ENCODE measurements at regions not wholly inside any gene's neighbourhood (a gene's known extent, or its start where the extent isn't known, plus 50 kb on each side); places are given as distances from the start of the nearest gene placed in this dataset.

- TF ChIP-seq POLR2A (IDR thresholded peaks at IDR 0.05) (no peak), POLR2AphosphoS5 (IDR thresholded peaks at IDR 0.05) (peak; percentile 48 to 71 (median 67)), EP300 (IDR thresholded peaks at IDR 0.05; ENCODE audit: low read depth) (peak; percentile 99)
- TF ChIP-seq, protein P1, sequence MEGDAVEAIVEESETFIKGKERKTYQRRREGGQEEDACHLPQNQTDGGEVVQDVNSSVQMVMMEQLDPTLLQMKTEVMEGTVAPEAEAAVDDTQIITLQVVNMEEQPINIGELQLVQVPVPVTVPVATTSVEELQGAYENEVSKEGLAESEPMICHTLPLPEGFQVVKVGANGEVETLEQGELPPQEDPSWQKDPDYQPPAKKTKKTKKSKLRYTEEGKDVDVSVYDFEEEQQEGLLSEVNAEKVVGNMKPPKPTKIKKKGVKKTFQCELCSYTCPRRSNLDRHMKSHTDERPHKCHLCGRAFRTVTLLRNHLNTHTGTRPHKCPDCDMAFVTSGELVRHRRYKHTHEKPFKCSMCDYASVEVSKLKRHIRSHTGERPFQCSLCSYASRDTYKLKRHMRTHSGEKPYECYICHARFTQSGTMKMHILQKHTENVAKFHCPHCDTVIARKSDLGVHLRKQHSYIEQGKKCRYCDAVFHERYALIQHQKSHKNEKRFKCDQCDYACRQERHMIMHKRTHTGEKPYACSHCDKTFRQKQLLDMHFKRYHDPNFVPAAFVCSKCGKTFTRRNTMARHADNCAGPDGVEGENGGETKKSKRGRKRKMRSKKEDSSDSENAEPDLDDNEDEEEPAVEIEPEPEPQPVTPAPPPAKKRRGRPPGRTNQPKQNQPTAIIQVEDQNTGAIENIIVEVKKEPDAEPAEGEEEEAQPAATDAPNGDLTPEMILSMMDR (IDR thresholded peaks at IDR 0.05), result no peak
- H3K27me3 ChIP-seq, result no peaks in the 10 kb centered on the region
- no peaks in the 10 kb centered on the region for H3K9me3 ChIP-seq
- peaks cover 0 to 5% (median 4%) of the 10 kb centered on the region in 4 donors for H3K4me1 ChIP-seq
- H3K27ac ChIP-seq, result peak overlapping the region; percentile 10 to 63 (median 40)
- H3K36me3 ChIP-seq, result no peaks in the 10 kb centered on the region
- H3K4me3 ChIP-seq, result no peak overlapping the region
- no peak for DNase-seq
- WGBS, 2 donors (ENCODE audit: low coverage in 1 of 2), result 82 to 89% methylated on average over 12 to 18 of the region's 18 CpGs
- in situ Hi-C loops (cut with MboI; ENCODE audit: low pct_ligation_motif_present in 1 of 4, low pct_unique_long_range_greater_than_20kb in 1 of 4, low sequenced_read_pairs in 3 of 4) (loop anchor here in 2 of 4 donors (25.0 kb wide), 1 partner anchor 394 kb away; no protein-coding TSS in a partner anchor), intact Hi-C loops (cut with DNase I; ENCODE audit: low total_unique reads) (loop anchor here (10.0 kb wide), 2 partner anchors 72 to 682 kb away; no protein-coding TSS in a partner anchor)
These were observed 241.6 kb downstream of the SYK start for GRCh38 chr9:91043056-91043810.

GRCh38 chr9:91043811-91044175, 242.2 kb downstream of the SYK start:
- Histone ChIP-seq H3K4me1 (peaks cover 0 to under 1% (median 0%) of the 10 kb centered on the region in 4 donors), H3K36me3 (no peaks in the 10 kb centered on the region), H3K4me3 (no peak overlapping the region), H3K9me3 (no peaks in the 10 kb centered on the region), H3K27ac (peak overlapping the region; percentile 10 to 63 (median 40)), H3K27me3 (no peaks in the 10 kb centered on the region)
- intact Hi-C loops (cut with DNase I; ENCODE audit: low total_unique reads) (loop anchor here (10.0 kb wide), 2 partner anchors 71 to 681 kb away; no protein-coding TSS in a partner anchor), in situ Hi-C loops (cut with MboI; ENCODE audit: low pct_ligation_motif_present in 1 of 4, low pct_unique_long_range_greater_than_20kb in 1 of 4, low sequenced_read_pairs in 3 of 4) (loop anchor here in 2 of 4 donors (25.0 kb wide), 1 partner anchor 394 kb away; no protein-coding TSS in a partner anchor)
- no peak for TF ChIP-seq POLR2AphosphoS5 (IDR thresholded peaks at IDR 0.05)
- 40 to 73% methylated on average over 1 to 5 of the region's 5 CpGs for WGBS, 2 donors (ENCODE audit: low coverage in 1 of 2)
- no peak for DNase-seq

DNA sequence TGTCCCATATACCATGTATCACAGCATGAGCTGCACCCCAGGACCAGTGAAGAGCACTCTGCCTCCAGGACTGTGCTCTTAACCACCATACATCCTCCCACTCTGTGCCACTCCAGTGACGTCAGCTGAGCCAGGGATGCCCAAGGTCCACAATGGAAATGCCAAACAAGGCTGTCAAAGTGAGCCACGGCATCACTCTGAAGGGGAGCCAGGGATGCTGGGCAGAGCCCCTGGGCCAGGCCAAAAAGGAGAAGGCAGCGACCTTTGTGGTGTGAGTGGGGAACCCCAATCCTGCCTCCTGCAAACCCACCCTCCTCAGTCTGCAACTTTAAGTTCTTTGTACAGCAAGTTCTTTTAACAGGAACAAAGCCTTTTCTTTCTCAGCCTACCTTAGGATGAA, 242.7 kb downstream of the SYK start:
- H3K36me3 ChIP-seq, result no peaks in the 10 kb centered on the region
- H3K4me3 ChIP-seq, result no peak overlapping the region
- WGBS, 2 donors (ENCODE audit: low coverage in 1 of 2), result 87% methylated on average over 3 of the region's 3 CpGs; no CpG with 5 or more reads in 1 of the 2 donors
- H3K27ac ChIP-seq, result peak overlapping the region in 2 of 4 donors; percentile 46 to 63
- no peaks in the 10 kb centered on the region for H3K27me3 ChIP-seq
- intact Hi-C loops (cut with DNase I; ENCODE audit: low total_unique reads) (loop anchor here (10.0 kb wide), 2 partner anchors 70 to 680 kb away; no protein-coding TSS in a partner anchor), in situ Hi-C loops (cut with MboI; ENCODE audit: low pct_ligation_motif_present in 1 of 4, low pct_unique_long_range_greater_than_20kb in 1 of 4, low sequenced_read_pairs in 3 of 4) (loop anchor here in 2 of 4 donors (25.0 kb wide), 1 partner anchor 393 kb away; no protein-coding TSS in a partner anchor)
- TF ChIP-seq EP300 (IDR thresholded peaks at IDR 0.05; ENCODE audit: low read depth) (no peak), POLR2A (IDR thresholded peaks at IDR 0.05) (no peak), POLR2AphosphoS5 (IDR thresholded peaks at IDR 0.05) (no peak)
- TF ChIP-seq, protein P1 (IDR thresholded peaks at IDR 0.05), result no peak
- no peaks in the 10 kb centered on the region for H3K9me3 ChIP-seq
- no peaks in the 10 kb centered on the region for H3K4me1 ChIP-seq
- no peak for DNase-seq

DNA sequence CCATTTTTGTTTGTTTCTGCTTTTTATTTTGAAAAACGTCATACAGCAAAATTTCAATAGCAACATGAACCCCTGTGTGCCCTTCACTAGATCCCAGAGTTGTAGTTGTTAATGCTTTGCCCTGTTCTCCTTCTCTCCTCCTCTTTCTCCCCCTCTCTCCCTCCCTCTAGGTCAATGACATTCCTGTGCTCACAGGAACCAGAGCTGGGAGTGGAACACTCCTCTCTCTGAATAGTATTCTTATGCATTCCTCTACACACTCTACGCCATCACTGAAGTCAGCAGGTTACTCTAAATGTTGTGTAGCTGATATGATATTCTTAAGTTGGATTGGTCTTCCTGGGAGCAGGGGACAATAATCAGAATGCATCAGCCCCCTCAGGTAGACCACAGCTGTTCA, 243.4 kb downstream of the SYK start:
- DNase-seq, result no peak

More for the DNA sequence above, 243.4 kb downstream of the SYK start:
- in situ Hi-C loops (cut with MboI; ENCODE audit: low pct_ligation_motif_present in 1 of 4, low pct_unique_long_range_greater_than_20kb in 1 of 4, low sequenced_read_pairs in 3 of 4) (loop anchor here in 2 of 4 donors (25.0 kb wide), 1 partner anchor 392 kb away; no protein-coding TSS in a partner anchor), intact Hi-C loops (cut with DNase I; ENCODE audit: low total_unique reads) (loop anchor here (10.0 kb wide), 2 partner anchors 70 to 680 kb away; no protein-coding TSS in a partner anchor)
- no peak overlapping the region for H3K4me3 ChIP-seq
- no peaks in the 10 kb centered on the region for H3K4me1 ChIP-seq
- H3K36me3 ChIP-seq, result no peaks in the 10 kb centered on the region
- TF ChIP-seq, protein P1 (IDR thresholded peaks at IDR 0.05), result no peak
- TF ChIP-seq EP300 (IDR thresholded peaks at IDR 0.05; ENCODE audit: low read depth) (no peak), POLR2A (IDR thresholded peaks at IDR 0.05) (no peak), POLR2AphosphoS5 (IDR thresholded peaks at IDR 0.05) (no peak)
- H3K27ac ChIP-seq, result no peak overlapping the region
- WGBS, 2 donors (ENCODE audit: low coverage in 1 of 2), result 64 to 83% methylated on average over 2 of the region's 2 CpGs
- H3K9me3 ChIP-seq, result no peaks in the 10 kb centered on the region
- H3K27me3 ChIP-seq, result no peaks in the 10 kb centered on the region

Data from transverse colon (tissue), 4 donors.